NCI-H146 treated with DMSO at 0.1 percent for 48 hours (cell line): ENCODE measurements at regions not wholly inside any gene's neighbourhood (a gene's known extent, or its start where the extent isn't known, plus 50 kb on each side); places are given as distances from the start of the nearest gene placed in this dataset.

Experiments used
- DNase-seq: peaks from one replicate; lab custom pipeline; 2025; ENCODE audit not compliant: unreplicated experiment; lab: John Stamatoyannopoulos, UW

DNA sequence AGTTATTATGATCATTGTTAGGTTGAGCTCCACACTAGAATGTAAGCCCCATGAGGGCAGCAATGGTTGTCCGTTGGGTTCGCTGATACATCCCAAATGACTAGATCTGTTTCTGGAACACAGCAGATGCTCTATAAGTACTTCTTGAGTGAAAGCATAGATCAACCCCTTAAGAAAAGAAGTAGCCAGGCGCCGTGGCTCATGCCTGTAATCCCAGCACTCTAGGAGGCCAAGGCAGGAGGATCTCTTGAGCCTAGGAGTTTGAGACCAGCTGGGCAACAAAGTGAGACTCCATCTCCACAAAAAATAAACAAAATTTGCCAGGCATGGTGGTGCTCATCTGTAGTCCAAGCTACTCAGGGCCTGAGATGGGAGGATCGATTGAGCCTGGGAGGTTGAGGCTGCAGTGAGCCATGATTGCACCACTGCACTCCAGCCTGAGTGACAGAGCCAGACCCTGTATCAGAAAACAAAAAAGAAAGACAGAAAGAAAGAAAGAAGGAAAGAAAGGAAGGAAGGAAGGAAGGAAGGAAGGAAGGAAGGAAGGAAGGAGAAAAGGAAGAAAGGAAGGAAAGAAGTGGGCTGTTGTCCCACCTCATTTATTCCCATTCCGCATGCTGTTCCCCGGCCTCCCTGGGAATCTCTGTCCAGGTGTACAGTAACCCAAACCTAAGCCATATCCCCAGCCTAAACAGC is 54.4 kb upstream of the RPL38 start:
- DNase-seq, result no peak

DNA sequence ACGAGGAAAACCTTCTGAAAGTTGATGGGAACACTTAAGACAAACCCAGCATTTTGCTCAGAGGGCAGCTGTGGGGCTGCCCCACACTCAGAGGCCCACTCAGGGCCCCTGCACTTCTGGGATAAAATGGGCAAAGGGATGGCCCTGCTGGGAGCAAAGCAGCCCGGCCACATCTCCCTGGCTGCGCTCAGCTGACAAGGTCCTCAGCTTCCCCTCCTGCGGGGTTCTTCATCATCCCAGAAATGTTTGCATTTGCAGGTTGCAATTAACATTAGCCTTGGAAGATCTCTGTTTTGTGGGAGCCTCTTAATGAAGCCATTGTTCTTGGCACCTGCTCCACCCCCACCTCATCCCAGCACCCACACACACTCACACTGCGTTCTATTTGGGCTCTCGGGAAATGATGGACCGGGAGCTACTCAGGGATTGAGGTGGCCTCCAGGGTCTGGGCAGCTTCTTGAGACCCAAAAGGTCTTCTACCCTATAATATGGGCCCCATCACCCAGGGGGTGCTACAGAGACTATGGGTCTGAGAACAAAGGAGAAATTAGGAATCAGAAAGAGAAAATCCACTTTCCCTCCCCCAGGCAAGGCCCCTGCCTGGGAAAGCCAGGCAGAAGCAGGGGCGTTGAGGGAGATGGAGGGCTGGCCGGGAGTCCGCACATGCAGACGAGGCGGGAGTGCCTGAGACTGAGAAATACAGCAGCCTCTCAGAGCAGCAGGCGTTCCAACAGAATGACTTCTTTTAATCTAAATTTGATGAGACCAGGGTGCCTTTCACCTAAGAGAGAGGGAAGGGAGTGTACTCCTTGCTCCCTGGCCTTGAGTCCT is 53.7 kb upstream of the RPL38 start:
- DNase-seq, result no peak

DNA sequence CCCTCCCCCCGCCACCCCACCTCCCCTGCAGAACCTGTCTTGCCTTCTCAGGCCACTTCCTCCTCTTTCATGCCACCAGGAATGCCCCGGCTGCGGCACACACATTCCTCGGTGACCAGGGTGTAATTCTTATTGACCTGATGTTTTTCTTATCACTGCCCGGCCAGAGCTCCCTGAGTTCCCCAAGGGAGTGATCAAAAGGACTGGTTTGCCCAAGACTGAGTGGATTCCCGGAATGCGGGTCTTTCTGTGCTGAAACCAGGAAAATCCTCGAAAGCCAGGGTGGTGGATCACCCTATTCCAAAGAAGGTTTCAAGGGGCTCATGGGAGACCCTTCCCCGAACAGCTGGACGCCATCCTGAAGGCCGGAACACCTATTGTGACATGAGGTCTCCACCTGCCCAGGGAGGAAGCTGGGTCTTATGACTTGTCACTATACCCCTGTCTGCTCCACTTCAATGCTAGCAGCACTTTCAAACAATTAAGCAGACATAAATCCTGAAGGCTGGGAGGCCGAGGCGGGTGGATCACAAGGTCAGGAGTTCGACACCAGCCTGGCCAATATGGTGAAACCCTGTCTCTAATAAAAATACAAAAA is 53.0 kb upstream of the RPL38 start:
- no peak for DNase-seq

DNA sequence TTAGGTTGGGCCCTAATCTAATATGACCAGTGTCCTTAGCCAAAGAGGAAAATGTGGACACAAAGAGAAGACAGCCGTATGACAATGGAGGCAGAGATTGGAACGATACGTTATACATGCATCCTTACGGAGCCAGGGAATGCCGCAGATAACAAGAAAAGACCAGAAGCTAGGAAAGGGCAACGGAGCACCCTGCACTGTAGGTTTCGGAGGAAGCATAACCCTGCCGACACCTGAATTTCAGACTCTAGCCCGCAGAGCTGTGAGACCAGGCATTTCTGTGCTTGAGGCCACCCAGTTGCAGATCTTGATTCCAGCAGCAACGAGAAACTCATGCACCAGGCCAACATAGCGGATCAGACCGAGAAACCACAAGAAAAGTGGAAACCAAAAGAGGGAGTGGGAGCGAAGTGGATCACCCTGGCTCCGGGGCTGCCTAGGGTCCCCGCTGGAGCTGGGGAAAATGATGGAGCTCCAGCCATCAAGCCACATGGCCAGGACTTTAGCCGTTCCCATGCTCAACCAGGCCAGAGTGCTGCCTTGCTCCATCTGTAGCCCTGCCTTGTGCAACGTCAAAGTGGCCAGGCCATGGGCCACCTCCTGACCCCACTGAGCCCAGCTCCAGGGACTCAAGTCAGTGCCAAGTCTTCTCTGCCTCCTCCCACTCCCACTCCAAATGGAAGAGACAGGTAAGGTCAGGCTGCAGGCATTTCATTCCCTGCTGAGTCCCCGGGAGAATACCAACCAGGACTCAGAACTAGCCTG is 51.7 kb upstream of the RPL38 start:
- DNase-seq, result no peak

DNA sequence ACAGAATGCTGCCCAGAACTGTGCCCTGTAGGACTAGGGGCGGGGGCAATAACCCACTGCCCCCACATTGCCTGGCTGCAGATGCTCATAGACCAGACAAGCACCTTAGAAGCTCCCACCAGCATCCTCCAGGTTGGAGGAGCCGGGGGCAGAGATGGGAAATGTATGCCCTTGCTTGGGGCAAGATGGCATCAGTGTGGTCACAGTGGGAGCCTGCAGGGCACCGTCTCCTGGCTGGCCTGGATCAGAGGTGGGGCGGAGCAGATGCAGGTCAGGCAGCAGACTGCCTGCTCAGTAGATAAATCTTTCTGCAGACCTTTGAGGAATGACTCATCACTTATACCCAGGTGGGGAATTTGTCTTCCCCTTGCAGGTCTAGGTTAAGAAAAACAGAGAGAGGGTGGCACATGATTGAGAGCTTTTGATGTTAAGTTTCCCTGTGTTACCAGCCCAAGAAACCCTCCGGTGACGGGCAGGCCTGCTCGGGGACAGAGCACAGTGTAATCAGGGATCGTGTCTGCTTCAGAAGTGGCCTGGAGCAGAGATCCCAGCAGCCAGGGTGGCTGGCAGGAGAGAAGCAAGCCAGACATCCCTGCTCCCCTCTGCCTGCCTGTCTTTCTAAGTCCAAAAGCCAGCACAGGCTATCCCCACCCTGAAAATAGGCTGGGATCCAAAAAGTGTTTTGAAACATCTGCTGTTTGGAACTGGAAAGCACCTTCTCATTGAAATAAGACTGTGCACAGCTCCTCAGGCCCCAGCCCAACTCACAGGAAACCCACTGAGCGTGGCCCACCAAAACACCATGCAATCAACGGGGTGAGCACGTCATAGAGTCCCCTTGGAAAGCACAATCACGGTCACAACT is 50.7 kb upstream of the RPL38 start:
- DNase-seq, result no peak

DNA sequence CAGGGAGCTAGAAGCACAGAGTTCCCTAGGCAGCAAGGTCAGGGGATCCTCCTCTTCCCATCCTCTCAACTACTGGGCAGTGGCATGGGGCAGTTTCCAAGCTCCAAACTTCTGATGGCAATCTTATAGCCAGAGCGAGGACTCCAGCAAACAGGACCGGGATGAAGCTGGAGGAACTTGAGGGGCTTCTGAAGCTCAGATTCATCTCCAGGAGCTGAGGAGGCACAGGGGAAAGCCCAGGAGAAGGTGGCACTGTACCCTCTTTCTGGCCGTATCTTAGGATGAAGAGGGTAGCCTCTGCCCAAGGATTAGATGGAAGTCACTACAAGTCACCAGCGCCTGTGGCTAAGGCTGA is 50.0 kb upstream of the RPL38 start:
- no peak for DNase-seq
